ENCODE measurements at regions not wholly inside any gene's neighbourhood (a gene's known extent, or its start where the extent isn't known, plus 50 kb on each side); places are given as distances from the start of the nearest gene placed in this dataset.
"Not testable (repeated sequence)": the region's sequence is repeated elsewhere in the genome, so short reads cannot be mapped to it uniquely, and the experiment has no call there.

DNA sequence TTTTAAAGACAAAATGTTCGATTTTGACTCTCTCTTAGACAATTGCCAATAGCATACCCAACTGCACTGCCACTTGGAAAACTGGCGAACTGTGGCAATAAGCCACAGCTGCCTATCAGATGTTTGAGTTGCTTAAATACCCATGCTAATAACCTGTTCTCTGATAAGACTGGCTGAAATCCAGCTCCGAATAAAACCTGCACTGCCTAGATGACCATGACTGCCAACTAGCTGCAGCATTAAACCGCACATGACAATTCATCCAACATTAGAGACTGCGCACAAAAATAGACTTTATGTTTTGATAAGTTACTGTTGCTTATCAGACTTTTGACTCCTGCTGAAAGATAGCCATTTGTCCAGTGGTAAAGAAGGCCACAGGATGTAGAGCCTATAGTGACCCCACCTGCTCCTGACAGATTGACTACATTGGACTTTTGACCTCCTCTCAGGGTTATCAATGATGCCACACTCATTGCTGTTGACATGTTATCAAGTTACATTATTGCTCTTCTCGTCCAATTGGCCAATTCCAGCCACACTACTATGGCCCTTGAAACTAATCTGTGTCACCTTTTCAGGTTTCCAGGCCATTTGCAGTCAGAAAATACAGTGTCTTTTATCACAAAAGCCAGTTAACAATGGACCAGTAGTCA, 299.0 kb downstream of the HGF start:
- no peak for DNase-seq

DNA sequence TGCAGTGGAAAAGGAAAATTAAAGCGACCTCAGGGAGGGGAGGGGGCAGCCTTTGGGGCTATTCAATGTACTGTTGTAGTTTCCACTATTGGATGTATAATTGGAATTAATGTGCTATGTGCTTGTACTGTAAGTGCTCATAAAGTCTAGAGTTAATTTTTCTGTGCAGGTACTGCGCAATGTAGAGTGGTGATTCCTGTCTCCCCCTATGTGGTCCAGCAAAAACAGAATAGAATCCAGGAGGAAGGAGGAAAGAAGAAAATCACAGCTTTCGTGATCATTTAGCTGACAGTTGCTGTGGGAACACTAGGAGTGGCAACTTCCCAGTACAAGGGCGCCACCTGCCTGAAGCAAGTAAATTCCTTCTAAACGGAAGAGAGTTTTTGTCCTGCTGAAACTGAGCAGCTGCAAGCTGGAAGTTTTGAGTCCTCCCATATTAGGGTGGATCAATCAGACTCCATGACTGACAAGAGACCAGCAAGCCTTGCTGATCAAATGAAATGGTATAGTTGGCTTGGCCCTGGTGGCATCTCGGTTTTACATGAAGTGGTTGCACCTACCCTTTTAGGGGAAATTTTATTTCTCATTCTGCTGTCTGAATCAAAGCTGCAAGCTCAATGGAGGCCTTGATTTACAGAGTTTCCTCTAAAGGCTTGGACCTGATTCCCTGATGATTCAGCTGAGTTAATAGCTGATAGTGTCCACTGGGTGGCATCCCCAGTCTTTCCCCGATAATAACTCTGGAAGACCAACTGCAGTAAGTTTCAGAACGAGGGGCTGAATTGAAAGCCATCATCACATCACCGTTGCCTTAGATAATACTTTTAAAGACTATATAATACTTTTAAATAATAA, 299.8 kb downstream of the HGF start:
- DNase-seq = peak; percentile 47

GRCh38 chr7:81469153-81469868, 300.5 kb downstream of the HGF start:
- no peak for DNase-seq

GRCh38 chr7:81468526-81468925, 301.3 kb downstream of the HGF start:
- no peak for DNase-seq

DNA sequence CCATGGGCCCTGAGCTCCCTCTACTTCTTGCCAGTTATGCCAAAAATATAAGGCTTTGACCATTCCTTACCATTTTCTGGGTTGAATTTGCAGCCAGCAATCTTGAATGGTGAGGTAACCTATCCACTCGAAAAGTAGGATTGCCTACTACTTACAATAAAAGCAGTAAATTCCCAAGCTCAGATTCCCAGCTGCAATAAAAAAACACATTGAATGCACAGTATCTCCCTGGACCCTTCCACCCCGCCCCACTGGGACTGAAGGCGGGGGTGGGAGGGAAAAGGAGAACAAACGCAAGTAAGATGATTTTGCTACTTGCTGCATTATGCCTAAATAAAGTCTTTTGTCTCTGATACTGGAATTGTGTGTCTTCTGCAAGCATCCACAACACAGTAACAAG, 301.9 kb downstream of the HGF start:
- DNase-seq = no peak

DNA sequence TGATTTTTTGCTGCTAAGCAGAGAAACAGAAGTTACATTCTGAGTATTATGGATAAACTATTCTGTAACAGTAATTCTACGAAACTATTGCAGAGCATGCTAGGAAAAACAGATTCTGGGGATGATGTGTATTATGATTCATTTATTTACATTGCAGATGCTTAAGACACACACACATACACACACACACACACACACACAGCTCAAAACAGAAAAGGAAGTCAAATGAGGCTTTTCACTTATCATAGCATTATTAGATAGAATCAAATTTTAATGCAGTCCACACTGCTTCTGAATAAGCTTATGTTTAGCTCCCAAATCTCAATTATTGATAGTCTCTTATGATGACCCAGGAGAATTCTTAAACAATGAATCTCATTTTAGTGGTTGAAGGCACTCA, 307.2 kb downstream of the HGF start:
- DNase-seq = no peak

DNA sequence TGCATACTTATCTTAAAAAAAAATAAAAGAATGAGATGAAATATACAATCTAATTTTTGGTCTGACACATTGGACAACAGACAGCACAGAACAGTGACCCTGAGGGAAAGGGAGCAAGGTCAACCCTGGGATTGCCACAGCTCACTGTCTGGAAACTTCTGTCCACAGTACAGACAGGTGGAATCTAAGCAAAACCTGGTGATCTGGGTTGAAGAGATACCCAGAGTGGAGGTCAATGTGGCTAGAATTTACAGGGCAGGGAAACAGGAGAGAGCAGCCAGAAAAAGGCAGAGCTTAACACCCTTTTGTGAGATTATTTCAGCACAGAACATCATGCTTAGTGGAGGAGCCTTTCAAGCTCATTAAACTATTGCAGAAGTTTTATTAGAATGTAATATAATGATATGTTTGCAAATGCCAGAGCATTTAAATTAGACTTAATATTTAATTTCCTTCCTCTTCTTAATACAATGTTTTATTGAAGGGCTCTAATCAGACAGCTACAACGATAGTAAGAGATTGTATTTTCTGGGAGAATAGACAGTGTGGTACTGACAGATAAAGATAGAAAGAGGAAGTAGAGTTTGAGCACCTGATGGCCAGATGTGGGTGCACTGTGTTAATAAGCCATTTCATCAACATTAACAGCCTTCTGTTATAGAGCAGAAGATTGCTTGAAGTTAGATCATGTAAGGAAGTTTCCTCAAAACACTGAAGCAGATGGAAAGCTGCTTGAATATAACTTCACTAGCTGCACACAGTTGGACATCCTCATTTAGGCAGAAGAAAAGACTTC, 309.4 kb downstream of the HGF start:
- DNase-seq = no peak

- no peak for DNase-seq
Observed at GRCh38 chr7:81459485-81459884, 310.4 kb downstream of the HGF start.

DNA sequence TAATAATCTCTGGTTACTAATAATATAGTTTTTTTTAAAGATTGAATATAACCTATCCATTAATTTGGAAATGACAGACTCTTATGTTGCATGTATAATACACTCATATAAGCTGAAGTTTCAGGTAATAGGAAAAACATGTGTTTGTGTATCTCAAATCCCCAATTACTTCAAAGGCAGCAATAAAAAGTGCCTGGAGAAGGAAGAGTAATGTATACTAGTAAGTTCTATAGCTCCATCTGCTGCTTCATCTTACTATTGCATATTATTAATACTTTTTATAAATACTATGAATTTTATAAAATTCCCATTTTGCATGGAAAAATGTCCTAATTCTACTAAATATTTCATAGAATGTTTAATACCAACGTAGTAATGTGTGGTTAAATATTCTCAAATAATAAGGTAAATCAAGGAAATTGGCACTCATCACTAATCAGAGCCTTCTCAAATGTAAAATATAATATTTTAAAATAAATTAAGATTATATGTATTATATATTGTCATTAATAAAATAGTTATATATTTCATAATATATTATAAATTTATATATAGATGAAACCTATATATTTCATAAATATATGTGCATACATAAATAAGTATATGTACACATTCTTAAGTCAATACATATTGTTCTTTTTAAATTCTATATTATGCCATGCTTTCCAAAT, 311.9 kb downstream of the HGF start:
- no peak for DNase-seq

- not testable (repeated sequence) for DNase-seq
Observed at GRCh38 chr7:81453770-81454169, 316.1 kb downstream of the HGF start.

DNA sequence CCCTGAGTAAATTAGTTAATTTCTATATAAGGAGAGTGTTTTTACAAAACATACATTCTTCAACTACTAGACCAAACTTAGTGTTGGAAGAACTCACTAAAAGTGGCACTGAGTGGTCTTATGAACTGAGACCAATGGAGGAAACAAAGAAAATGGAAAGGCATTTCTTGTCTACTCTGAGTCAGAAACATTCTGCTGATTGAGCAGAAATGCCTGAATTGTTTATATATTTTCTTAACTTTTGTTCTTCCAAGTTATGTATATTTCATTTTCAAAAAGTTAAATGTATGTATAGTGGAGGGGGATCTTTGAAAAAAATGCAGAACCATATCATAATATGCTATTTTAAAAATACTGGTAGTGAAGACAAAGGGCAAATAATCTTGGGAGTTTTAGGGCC, 320.7 kb downstream of the HGF start:
- no peak for DNase-seq

DNA sequence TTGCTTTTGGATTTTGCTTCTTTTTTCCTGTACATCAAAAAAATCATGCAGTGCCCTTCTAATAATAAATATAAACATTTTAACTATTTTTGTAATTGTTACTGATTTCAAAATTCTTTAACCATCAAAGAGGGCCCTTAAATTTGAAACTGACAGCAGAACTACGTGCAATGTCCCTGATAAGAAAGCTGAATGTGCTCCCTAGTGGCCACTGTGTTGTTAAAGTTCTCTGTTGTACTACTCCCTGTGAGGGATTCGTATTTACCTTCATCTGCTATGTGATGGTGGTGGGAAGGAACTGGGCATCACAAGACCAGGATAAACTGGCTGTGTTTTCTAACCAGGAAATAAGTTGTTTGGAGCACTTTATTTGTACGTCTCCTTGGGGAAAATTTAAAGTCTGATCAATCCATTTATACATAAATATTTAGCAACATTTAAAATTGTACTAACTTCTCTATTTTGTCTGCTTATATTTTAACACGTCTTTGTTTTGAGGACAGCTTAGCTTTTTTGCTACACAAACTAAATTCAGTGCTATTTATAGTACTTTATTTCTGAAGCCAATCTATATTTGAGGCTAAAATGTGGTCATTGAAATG, 322.4 kb downstream of the HGF start:
- DNase-seq = no peak

- DNase-seq = no peak
Observed at GRCh38 chr7:81446212-81446611, 323.6 kb downstream of the HGF start.

- no peak for DNase-seq
Observed at GRCh38 chr7:81445462-81445861, 324.4 kb downstream of the HGF start.

GRCh38 chr7:81441750-81442149, 328.1 kb downstream of the HGF start:
- DNase-seq = no peak

- DNase-seq = no peak
Observed at GRCh38 chr7:81439591-81439990, 330.3 kb downstream of the HGF start.

DNA sequence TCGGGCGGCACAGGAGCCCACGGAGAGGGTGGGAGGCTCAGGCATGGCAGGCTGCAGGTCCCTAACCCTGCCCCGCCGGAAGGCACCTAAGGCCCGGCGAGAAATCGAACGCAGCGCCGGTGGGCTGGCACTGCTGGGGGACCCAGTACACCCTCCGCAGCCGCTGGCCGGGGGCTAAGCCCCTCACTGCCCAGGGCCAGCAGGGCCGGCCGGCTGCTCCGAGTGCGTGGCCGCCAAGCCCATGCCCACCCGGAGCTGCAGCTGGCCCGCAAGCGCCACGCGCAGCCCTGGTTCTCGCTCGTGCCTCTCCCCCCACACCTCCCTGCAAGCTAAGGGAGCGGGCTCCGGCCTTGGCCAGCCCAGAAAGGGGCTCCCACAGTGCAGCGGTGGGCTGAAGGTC, 332.7 kb downstream of the HGF start:
- DNase-seq = not testable (repeated sequence)

DNA sequence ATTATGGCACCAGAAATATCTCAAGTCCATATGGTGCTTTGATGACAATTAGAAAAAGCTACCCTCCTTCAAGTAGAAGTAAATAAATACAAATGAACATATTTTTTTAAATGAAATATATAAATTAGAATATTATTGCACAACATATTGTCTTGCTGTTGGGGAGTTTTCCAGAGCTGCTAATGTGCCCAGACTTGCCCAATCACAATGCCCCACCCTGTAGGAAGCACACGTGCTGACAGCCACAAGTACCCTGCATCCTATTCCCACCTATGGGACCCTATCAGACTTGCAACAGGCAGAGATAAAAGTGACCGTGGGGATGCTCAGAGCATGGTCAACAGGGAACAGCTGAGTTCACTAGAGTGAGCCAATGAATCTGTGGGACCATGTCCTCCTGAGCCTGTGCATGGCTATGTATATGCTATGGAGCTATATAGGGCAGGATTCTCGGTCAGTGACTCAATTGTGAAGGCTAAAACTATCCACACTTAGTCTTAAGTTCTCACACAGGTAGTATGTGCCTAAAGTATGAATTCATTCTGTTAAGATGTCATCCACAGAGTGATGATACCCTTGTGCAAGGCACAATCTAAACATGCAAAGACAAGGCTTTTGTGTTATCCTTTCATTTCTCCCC, 336.0 kb downstream of the HGF start:
- DNase-seq = no peak

DNA sequence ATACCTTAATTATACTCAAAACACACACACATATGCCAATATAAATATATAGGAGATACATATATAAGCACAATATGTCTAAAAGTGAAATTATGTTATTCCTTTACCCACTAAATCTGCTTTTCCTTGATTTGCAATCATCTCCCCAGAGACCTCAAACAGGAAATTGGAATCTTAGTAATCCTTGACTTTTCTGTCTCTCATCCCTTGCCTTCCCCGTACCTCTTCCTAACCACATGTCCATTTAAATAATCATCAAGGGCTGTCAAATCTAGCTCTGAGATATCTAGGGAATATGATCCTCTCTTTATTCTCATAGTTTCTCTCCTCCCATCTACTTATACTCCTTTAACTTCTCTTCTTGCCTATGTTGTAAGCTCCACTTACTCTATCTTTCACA, 336.6 kb downstream of the HGF start:
- DNase-seq = no peak

DNA sequence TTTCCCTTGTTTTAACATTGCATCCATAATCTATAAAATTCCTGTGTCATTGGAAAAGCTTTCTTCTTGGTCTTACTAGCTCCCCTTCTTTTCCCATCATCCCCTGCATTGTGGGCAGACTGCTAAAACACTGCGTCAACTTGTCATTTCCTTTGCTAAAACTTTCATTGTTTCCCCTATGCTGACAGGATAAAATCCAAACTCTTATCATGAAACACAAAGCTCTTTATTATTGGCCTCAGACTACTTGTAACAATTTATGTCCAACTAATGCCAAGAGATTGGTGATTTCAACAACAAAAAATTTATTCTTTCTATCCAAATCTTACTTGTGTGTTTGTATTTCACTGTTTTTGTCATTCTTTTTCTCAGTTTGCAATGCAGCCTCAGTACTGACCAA, 339.1 kb downstream of the HGF start:
- no peak for DNase-seq

DNA sequence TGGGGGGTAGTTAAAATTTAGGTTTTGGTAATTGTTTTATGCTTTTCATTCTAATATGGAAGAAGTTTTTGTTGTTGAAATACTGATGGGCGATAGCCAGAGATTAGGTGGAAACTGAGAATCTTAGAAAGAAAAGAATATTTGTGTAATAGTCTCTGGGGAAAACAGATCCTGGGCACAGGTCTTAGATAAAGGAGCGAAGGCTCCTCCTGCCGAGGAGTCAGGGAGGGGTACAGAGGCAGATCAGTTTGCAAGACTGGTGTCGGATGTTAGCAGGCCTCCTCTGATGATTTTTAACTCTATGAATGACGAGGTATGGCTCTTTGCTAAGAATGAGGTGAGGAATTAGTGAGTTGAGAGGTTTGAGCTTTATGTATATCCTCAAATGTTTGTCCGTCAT, 339.7 kb downstream of the HGF start:
- DNase-seq = no peak

DNA sequence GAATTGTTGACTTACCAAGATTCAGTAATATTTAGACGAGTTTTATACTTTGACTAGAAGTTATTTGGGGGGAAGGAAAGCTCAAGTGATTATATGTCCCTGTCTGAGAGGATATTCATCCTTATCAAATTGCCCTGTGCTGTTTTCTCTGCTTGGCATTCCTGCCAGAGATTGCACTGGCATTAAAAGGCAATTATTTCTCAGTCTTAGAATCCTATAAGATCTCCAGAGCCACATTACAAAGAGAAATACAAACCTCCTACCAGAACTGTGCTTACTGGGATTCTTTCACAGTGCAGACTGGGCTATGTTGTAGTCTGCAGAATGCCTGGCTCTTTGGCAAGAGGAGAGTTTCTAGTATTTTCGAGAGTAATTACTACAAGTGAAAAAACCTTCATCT, 342.4 kb downstream of the HGF start:
- no peak for DNase-seq

Measured in stimulated activated CD8-positive, alpha-beta memory T cell treated with anti-CD3 and anti-CD28 coated beads, Interleukin-4, amount 100 ng/mL, for 48 hours (primary cell).